Astrocyte (in vitro differentiated cells and primary cell): ENCODE measurements at regions not wholly inside any gene's neighbourhood (a gene's known extent, or its start where the extent isn't known, plus 50 kb on each side); places are given as distances from the start of the nearest gene placed in this dataset.

Experiments
- CTCF ChIP-seq: IDR thresholded peaks from 2 replicates; pipeline ENCODE4 v1.5.1; 2011; ENCODE audit warnings: low read depth, mild to moderate bottlenecking, inconsistent platforms, low read length, moderate library complexity; ENCODE audit not compliant: insufficient read depth
- EZH2 ChIP-seq: IDR thresholded peaks from 2 replicates; pipeline ENCODE4 v1.6.1; 2012; ENCODE audit warnings: mild to moderate bottlenecking, low read length, inconsistent platforms; ENCODE audit not compliant: insufficient read depth

- TF ChIP-seq CTCF (no peak), EZH2 (no peak)
These were observed 685.7 kb downstream of the ADGRL2 start for GRCh38 chr1:82486468-82486867.
